ENCODE measurements at regions not wholly inside any gene's neighbourhood (a gene's known extent, or its start where the extent isn't known, plus 50 kb on each side); places are given as distances from the start of the nearest gene placed in this dataset.

DNA sequence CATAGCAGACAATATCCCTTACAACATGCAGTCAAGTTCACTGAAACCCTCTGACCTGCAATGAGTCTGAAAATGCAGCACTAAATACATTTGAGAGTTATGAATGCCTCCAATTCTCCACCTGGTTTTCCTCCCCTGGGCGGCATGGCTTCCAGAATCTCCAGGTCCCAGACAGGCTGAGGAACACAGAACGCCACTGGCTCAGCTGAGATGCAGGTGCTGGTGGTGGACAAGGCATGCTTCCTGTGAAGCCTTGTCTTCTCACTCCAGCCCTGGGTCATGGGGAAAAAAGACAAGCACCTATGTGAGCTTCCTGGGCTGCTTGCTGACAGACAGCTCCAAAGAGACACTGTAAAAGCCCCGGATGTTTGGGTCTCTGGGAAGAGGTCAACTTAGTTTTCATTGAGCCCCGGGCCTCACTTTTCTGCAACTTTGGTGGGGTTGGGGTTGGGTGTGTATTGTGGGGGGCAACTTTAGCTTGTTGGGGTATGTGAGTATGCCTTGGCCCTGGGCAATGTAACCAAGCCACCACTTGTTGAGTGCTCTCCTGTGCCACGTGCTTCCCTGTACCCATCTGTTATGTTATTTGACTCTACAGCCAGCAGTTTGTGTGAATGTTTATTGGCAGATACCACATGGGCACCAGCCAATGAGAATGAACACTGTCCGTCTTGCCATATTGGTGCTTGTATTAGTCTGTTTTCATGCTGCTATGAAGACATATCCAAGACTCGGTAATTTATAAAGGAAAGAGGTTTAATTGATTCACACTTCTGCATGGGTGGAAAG is 127.8 kb downstream of the EMX2 start:
- H3K36me3 ChIP-seq (ENCODE audit: insufficient read depth) = no peaks in the 10 kb centered on the region
- H3K9me3 Mint-ChIP-seq = no peaks in the 10 kb centered on the region
- H3K9me2 ChIP-seq (ENCODE audit: insufficient read depth) = no peaks in the 10 kb centered on the region
- no peak for TF ChIP-seq STAT1 (IDR thresholded peaks at IDR 0.05; ENCODE audit: unreplicated experiment)
- no peak for TF ChIP-seq JUNB (IDR thresholded peaks at IDR 0.05; ENCODE audit: unreplicated experiment)
- TF ChIP-seq, protein P1, sequence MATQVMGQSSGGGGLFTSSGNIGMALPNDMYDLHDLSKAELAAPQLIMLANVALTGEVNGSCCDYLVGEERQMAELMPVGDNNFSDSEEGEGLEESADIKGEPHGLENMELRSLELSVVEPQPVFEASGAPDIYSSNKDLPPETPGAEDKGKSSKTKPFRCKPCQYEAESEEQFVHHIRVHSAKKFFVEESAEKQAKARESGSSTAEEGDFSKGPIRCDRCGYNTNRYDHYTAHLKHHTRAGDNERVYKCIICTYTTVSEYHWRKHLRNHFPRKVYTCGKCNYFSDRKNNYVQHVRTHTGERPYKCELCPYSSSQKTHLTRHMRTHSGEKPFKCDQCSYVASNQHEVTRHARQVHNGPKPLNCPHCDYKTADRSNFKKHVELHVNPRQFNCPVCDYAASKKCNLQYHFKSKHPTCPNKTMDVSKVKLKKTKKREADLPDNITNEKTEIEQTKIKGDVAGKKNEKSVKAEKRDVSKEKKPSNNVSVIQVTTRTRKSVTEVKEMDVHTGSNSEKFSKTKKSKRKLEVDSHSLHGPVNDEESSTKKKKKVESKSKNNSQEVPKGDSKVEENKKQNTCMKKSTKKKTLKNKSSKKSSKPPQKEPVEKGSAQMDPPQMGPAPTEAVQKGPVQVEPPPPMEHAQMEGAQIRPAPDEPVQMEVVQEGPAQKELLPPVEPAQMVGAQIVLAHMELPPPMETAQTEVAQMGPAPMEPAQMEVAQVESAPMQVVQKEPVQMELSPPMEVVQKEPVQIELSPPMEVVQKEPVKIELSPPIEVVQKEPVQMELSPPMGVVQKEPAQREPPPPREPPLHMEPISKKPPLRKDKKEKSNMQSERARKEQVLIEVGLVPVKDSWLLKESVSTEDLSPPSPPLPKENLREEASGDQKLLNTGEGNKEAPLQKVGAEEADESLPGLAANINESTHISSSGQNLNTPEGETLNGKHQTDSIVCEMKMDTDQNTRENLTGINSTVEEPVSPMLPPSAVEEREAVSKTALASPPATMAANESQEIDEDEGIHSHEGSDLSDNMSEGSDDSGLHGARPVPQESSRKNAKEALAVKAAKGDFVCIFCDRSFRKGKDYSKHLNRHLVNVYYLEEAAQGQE (IDR thresholded peaks at IDR 0.05; ENCODE audit: unreplicated experiment) = no peak
- TF ChIP-seq EZH2phosphoT487 (IDR thresholded peaks at IDR 0.05; ENCODE audit: unreplicated experiment) = no peak
- TF ChIP-seq NANOG (IDR thresholded peaks at IDR 0.05; ENCODE audit: borderline replicate concordance) = no peak
- TF ChIP-seq CREB1 (CRISPR knock-in tag; IDR thresholded peaks at IDR 0.05; ENCODE audit: low read depth) = no peak
- TF ChIP-seq, protein P2, sequence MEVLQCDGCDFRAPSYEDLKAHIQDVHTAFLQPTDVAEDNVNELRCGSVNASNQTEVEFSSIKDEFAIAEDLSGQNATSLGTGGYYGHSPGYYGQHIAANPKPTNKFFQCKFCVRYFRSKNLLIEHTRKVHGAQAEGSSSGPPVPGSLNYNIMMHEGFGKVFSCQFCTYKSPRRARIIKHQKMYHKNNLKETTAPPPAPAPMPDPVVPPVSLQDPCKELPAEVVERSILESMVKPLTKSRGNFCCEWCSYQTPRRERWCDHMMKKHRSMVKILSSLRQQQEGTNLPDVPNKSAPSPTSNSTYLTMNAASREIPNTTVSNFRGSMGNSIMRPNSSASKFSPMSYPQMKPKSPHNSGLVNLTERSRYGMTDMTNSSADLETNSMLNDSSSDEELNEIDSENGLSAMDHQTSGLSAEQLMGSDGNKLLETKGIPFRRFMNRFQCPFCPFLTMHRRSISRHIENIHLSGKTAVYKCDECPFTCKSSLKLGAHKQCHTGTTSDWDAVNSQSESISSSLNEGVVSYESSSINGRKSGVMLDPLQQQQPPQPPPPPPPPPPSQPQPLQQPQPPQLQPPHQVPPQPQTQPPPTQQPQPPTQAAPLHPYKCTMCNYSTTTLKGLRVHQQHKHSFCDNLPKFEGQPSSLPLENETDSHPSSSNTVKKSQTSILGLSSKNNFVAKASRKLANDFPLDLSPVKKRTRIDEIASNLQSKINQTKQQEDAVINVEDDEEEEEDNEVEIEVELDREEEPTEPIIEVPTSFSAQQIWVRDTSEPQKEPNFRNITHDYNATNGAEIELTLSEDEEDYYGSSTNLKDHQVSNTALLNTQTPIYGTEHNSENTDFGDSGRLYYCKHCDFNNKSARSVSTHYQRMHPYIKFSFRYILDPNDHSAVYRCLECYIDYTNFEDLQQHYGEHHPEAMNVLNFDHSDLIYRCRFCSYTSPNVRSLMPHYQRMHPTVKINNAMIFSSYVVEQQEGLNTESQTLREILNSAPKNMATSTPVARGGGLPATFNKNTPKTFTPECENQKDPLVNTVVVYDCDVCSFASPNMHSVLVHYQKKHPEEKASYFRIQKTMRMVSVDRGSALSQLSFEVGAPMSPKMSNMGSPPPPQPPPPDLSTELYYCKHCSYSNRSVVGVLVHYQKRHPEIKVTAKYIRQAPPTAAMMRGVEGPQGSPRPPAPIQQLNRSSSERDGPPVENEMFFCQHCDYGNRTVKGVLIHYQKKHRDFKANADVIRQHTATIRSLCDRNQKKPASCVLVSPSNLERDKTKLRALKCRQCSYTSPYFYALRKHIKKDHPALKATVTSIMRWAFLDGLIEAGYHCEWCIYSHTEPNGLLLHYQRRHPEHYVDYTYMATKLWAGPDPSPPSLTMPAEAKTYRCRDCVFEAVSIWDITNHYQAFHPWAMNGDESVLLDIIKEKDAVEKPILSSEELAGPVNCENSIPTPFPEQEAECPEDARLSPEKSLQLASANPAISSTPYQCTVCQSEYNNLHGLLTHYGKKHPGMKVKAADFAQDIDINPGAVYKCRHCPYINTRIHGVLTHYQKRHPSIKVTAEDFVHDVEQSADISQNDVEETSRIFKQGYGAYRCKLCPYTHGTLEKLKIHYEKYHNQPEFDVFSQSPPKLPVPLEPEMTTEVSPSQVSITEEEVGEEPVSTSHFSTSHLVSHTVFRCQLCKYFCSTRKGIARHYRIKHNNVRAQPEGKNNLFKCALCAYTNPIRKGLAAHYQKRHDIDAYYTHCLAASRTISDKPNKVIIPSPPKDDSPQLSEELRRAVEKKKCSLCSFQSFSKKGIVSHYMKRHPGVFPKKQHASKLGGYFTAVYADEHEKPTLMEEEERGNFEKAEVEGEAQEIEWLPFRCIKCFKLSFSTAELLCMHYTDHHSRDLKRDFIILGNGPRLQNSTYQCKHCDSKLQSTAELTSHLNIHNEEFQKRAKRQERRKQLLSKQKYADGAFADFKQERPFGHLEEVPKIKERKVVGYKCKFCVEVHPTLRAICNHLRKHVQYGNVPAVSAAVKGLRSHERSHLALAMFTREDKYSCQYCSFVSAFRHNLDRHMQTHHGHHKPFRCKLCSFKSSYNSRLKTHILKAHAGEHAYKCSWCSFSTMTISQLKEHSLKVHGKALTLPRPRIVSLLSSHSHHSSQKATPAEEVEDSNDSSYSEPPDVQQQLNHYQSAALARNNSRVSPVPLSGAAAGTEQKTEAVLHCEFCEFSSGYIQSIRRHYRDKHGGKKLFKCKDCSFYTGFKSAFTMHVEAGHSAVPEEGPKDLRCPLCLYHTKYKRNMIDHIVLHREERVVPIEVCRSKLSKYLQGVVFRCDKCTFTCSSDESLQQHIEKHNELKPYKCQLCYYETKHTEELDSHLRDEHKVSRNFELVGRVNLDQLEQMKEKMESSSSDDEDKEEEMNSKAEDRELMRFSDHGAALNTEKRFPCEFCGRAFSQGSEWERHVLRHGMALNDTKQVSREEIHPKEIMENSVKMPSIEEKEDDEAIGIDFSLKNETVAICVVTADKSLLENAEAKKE (CRISPR knock-in tag; IDR thresholded peaks at IDR 0.05) = no peak
- TF ChIP-seq POLR2AphosphoS5 (IDR thresholded peaks at IDR 0.05; ENCODE audit: low read depth) = no peak
- no peak for TF ChIP-seq ZNF331 (CRISPR knock-in tag; IDR thresholded peaks at IDR 0.05; ENCODE audit: low read depth)
- TF ChIP-seq, protein P3, sequence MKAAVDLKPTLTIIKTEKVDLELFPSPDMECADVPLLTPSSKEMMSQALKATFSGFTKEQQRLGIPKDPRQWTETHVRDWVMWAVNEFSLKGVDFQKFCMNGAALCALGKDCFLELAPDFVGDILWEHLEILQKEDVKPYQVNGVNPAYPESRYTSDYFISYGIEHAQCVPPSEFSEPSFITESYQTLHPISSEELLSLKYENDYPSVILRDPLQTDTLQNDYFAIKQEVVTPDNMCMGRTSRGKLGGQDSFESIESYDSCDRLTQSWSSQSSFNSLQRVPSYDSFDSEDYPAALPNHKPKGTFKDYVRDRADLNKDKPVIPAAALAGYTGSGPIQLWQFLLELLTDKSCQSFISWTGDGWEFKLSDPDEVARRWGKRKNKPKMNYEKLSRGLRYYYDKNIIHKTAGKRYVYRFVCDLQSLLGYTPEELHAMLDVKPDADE (IDR thresholded peaks at IDR 0.05) = no peak
- TF ChIP-seq ZNF114 (CRISPR knock-in tag; IDR thresholded peaks at IDR 0.05) = no peak
- no peak for TF ChIP-seq CTCF (conservative IDR thresholded peaks at IDR 0.05; ENCODE audit: low read depth in 2 of 2)
- TF ChIP-seq EZH2 (IDR thresholded peaks at IDR 0.05; ENCODE audit: low read depth, unreplicated experiment) = no peak
- DNase-seq (ENCODE audit: low spot score) (no peak), ATAC-seq (no peak)
- H4K20me1 ChIP-seq (replicated peaks; ENCODE audit: insufficient read depth) = no peaks in the 10 kb centered on the region
- H3K4me3 Mint-ChIP-seq = no peak overlapping the region
- no peak overlapping the region for H2AFZ ChIP-seq
- no peak overlapping the region for H3K27ac Mint-ChIP-seq
- no peaks in the 10 kb centered on the region for H3F3A ChIP-seq (replicated peaks; ENCODE audit: low read depth)
- peaks cover 3% of the 10 kb centered on the region; the same call in 1 of the 3 replicates for H3K4me1 Mint-ChIP-seq
- H3K27me3 Mint-ChIP-seq (ENCODE audit: insufficient read depth, low read depth, poor library complexity) = peaks cover 3% of the 10 kb centered on the region
- H3K4me2 ChIP-seq = no peak overlapping the region
- no peak overlapping the region for H3K27ac ChIP-seq (ENCODE audit: low read depth)
- no peaks in the 10 kb centered on the region for H3K4me1 ChIP-seq (ENCODE audit: insufficient read depth)
- H3K4me3 ChIP-seq = no peak overlapping the region
- no peaks in the 10 kb centered on the region for H3K27me3 ChIP-seq (ENCODE audit: insufficient read depth)
- H3K36me3 Mint-ChIP-seq (ENCODE audit: low read depth) = no peaks in the 10 kb centered on the region
- H3K79me2 ChIP-seq (replicated peaks; ENCODE audit: insufficient read depth) = no peaks in the 10 kb centered on the region

All from GM23338 (cell line).